H9 (cell line): ENCODE measurements at regions not wholly inside any gene's neighbourhood (a gene's known extent, or its start where the extent isn't known, plus 50 kb on each side); places are given as distances from the start of the nearest gene placed in this dataset.

Experiments
- DNase-seq: peaks from one replicate; pipeline ENCODE4 v3.0.0-alpha.2; 2017
- H2AFZ ChIP-seq: one replicate; pipeline ENCODE4 v1.6.1; 2013; ENCODE audit warnings: mild to moderate bottlenecking, low read length, control low read depth, moderate library complexity
- H2AK5ac ChIP-seq: 2 replicates; pipeline ENCODE4 v1.6.1; 2013; ENCODE audit warnings: low read length, control low read depth, mixed read lengths; ENCODE audit not compliant: insufficient read length
- H2BK120ac ChIP-seq: one replicate; pipeline ENCODE4 v1.6.1; 2013; ENCODE audit warnings: low read depth, mild to moderate bottlenecking, low read length, control low read depth, inconsistent platforms; ENCODE audit not compliant: poor library complexity, severe bottlenecking
- H2BK12ac ChIP-seq: 2 replicates; pipeline ENCODE4 v1.6.1; 2013; ENCODE audit warnings: low read length, control low read depth, mixed read lengths, low read depth; ENCODE audit not compliant: insufficient read length
- H2BK15ac ChIP-seq: 2 replicates; pipeline ENCODE4 v1.6.1; 2013; ENCODE audit warnings: low read depth, low read length, control low read depth
- H2BK20ac ChIP-seq: one replicate; pipeline ENCODE4 v1.6.1; 2013; ENCODE audit warnings: low read depth, mild to moderate bottlenecking, low read length, control low read depth, inconsistent platforms; ENCODE audit not compliant: poor library complexity, severe bottlenecking
- H2BK5ac ChIP-seq: 2 replicates; pipeline ENCODE4 v1.6.1; 2013; ENCODE audit warnings: low read length, control low read depth, mixed read lengths; ENCODE audit not compliant: insufficient read length
- H3K14ac ChIP-seq: 2 replicates; pipeline ENCODE4 v1.6.1; 2013; ENCODE audit warnings: low read length, control low read depth; ENCODE audit not compliant: insufficient read depth
- H3K18ac ChIP-seq: 2 replicates; pipeline ENCODE4 v1.6.1; 2013; ENCODE audit warnings: low read depth, mild to moderate bottlenecking, mixed read lengths, low read length, control low read depth; ENCODE audit not compliant: insufficient read length
- H3K23ac ChIP-seq: 2 replicates; pipeline ENCODE4 v1.6.1; 2013; ENCODE audit warnings: low read length, control low read depth, mixed read lengths, low read depth; ENCODE audit not compliant: insufficient read length
- H3K23me2 ChIP-seq: 2 replicates; pipeline ENCODE4 v1.6.1; 2013; ENCODE audit warnings: low read depth, mild to moderate bottlenecking, mixed read lengths, low read length, control low read depth; ENCODE audit not compliant: insufficient read length, poor library complexity, severe bottlenecking
- H3K27ac ChIP-seq: 2 replicates; pipeline ENCODE4 v1.5.1; 2013; ENCODE audit warnings: low read length, control low read depth, mixed read lengths, low read depth; ENCODE audit not compliant: insufficient read length
- H3K27me3 ChIP-seq: 2 replicates; pipeline ENCODE4 v1.6.1; 2013; ENCODE audit warnings: low read length, control low read depth, inconsistent platforms; ENCODE audit not compliant: insufficient read depth
- H3K4ac ChIP-seq: 2 replicates; pipeline ENCODE4 v1.6.1; 2013; ENCODE audit warnings: low read depth, mild to moderate bottlenecking, control low read depth, inconsistent platforms, low read length, moderate library complexity
- H3K4me1 ChIP-seq: 2 replicates; pipeline ENCODE4 v1.6.1; 2013; ENCODE audit warnings: low read length, control low read depth, inconsistent platforms; ENCODE audit not compliant: insufficient read depth
- H3K4me2 ChIP-seq: 2 replicates; pipeline ENCODE4 v1.6.1; 2013; ENCODE audit warnings: low read length, control low read depth, mixed read lengths; ENCODE audit not compliant: insufficient read length, insufficient read depth
- H3K56ac ChIP-seq: 2 replicates; pipeline ENCODE4 v1.6.1; 2013; ENCODE audit warnings: low read depth, mild to moderate bottlenecking, mixed read lengths, low read length, control low read depth; ENCODE audit not compliant: insufficient read length
- H3K79me1 ChIP-seq: 2 replicates; pipeline ENCODE4 v1.6.1; 2013; ENCODE audit warnings: low read depth, mild to moderate bottlenecking, moderate library complexity, low read length, control low read depth, inconsistent platforms; ENCODE audit not compliant: insufficient read depth, poor library complexity, severe bottlenecking
- H3K79me2 ChIP-seq: 2 replicates; pipeline ENCODE4 v1.6.1; 2013; ENCODE audit warnings: low read length, control low read depth, inconsistent platforms; ENCODE audit not compliant: insufficient read depth
- H3K9ac ChIP-seq: 2 replicates; pipeline ENCODE4 v1.6.1; 2013; ENCODE audit warnings: low read length, control low read depth, mixed read lengths; ENCODE audit not compliant: insufficient read length; ENCODE audit errors: extremely low read depth
- H3K9me3 ChIP-seq: one replicate; pipeline ENCODE4 v1.6.1; 2013; ENCODE audit warnings: low read depth, low read length, inconsistent platforms; ENCODE audit not compliant: control insufficient read depth
- H3T11ph ChIP-seq: one replicate; pipeline ENCODE4 v1.6.1; 2013; ENCODE audit warnings: mild to moderate bottlenecking, low read length, control low read depth, inconsistent platforms
- H4K20me1 ChIP-seq: one replicate; pipeline ENCODE4 v1.6.1; 2013; ENCODE audit not compliant: control insufficient read depth, insufficient read length, insufficient read depth
- H4K5ac ChIP-seq: 2 replicates; pipeline ENCODE4 v1.6.1; 2013; ENCODE audit warnings: low read depth, mild to moderate bottlenecking, mixed read lengths, low read length, control low read depth; ENCODE audit not compliant: insufficient read length
- H4K8ac ChIP-seq: replicated peaks from 2 replicates; pipeline ENCODE4 v1.6.1; 2013; ENCODE audit warnings: low read length, control low read depth, mixed read lengths, low read depth; ENCODE audit not compliant: insufficient read length
- H4K91ac ChIP-seq: 2 replicates; pipeline ENCODE4 v1.6.1; 2013; ENCODE audit warnings: low read depth, mild to moderate bottlenecking, moderate library complexity, mixed read lengths, low read length, control low read depth; ENCODE audit not compliant: insufficient read length
- H3K27ac Mint-ChIP-seq, 3 experiments: 2 replicates in 2 of 3; 3 replicates in 1 of 3; pipeline ENCODE4 v1.8.0; 2020 to 2021; ENCODE audit warnings: mixed read lengths in 3 of 3, mild to moderate bottlenecking in 1 of 3, moderate library complexity in 1 of 3
- H3K27me3 Mint-ChIP-seq: 2 replicates; pipeline ENCODE4 v1.8.0; 2021; ENCODE audit warnings: low read depth, mild to moderate bottlenecking, moderate library complexity, mixed read lengths
- H3K36me3 Mint-ChIP-seq, 3 experiments: 2 replicates in 2 of 3; 3 replicates in 1 of 3; pipeline ENCODE4 v1.8.0; 2020 to 2021; ENCODE audit warnings: low read depth in 3 of 3, mixed read lengths in 3 of 3; ENCODE audit not compliant: insufficient read depth in 1 of 3
- H3K4me1 Mint-ChIP-seq, 2 experiments: 2 replicates each; pipeline ENCODE4 v1.8.0; 2020; ENCODE audit warnings: mixed read lengths in 2 of 2
- H3K4me3 Mint-ChIP-seq, 2 experiments: 2 replicates in 1 of 2; 3 replicates in 1 of 2; pipeline ENCODE4 v1.8.0; 2020 to 2021; ENCODE audit warnings: mild to moderate bottlenecking in 2 of 2, mixed read lengths in 2 of 2, moderate library complexity in 1 of 2
- H3K9me3 Mint-ChIP-seq, 2 experiments: 2 replicates in 1 of 2; 3 replicates in 1 of 2; pipeline ENCODE4 v1.8.0; 2020; ENCODE audit warnings: mild to moderate bottlenecking in 2 of 2, mixed read lengths in 2 of 2, moderate library complexity in 1 of 2
- CTCF ChIP-seq: fragments of 200-600 bp; sonication (generic); conservative IDR thresholded peaks from 3 replicates; pipeline ENCODE4 v1.8.0; 2021; ENCODE audit warnings: antibody characterized with exemption, mild to moderate bottlenecking
- WGBS: extraction: QIAGEN DNeasy Blood & Tissue Kit; methylation state at CpG from one replicate; pipeline ENCODE4 v1.1.7; 2013; ENCODE audit warnings: missing lambda C conversion rate, low lambda C conversion rate, mixed read lengths; ENCODE audit not compliant: insufficient read length; ENCODE audit errors: extremely low coverage; 5-methylcytosine and 5-hydroxymethylcytosine counted together

- Histone ChIP-seq H2BK120ac (no peak overlapping the region), H4K5ac (no peak overlapping the region), H4K20me1 (no peaks in the 10 kb centered on the region), H2BK12ac (no peak overlapping the region), H2AK5ac (no peak overlapping the region), H2BK5ac (no peak overlapping the region), H3K4me2 (no peak overlapping the region), H3K79me1 (no peaks in the 10 kb centered on the region), H3K18ac (no peak overlapping the region), H2BK20ac (no peak overlapping the region), H3K4me1 (peaks cover 3% of the 10 kb centered on the region; the same call in 1 of the 2 replicates), H3K27ac (no peak overlapping the region), H4K8ac (no peak overlapping the region), H4K91ac (no peak overlapping the region), H3T11ph (no peak overlapping the region), H3K56ac (no peak overlapping the region), H3K9ac (no peak overlapping the region), H3K4ac (no peak overlapping the region), H3K9me3 (no peaks in the 10 kb centered on the region), H3K79me2 (no peaks in the 10 kb centered on the region), H2BK15ac (no peak overlapping the region), H3K27me3 (no peaks in the 10 kb centered on the region), H3K23ac (no peak overlapping the region), H2AFZ (no peak overlapping the region), H3K23me2 (no peaks in the 10 kb centered on the region), H3K14ac (no peak overlapping the region)
- H3K9me3 Mint-ChIP-seq: peaks cover 0 to 8% of the 10 kb centered on the region in 2 experiments; a peak in 2 of 5 replicates
- H3K4me3 Mint-ChIP-seq: peak overlapping the region in 1 of 2 experiments; percentile 52; a peak in 2 of 5 replicates
- H3K27ac Mint-ChIP-seq: no peak overlapping the region; a peak in 1 of 7 replicates
- H3K4me1 Mint-ChIP-seq: peaks cover 13 to 14% of the 10 kb centered on the region in 2 experiments
- peaks cover 0 to 12% (median 0%) of the 10 kb centered on the region in 3 experiments; a peak in 3 of 7 replicates for H3K36me3 Mint-ChIP-seq
- no peak; the same call in 1 of the 3 replicates for TF ChIP-seq CTCF
- no CpG with 5 or more reads among the region's 9 CpGs for WGBS
- DNase-seq: no peak
- no peaks in the 10 kb centered on the region for H3K27me3 Mint-ChIP-seq
Measured at GRCh38 chr1:79604490-79605198, 598.1 kb upstream of the ADGRL4 start.
